AG08395 (cell line): ENCODE measurements at regions not wholly inside any gene's neighbourhood (a gene's known extent, or its start where the extent isn't known, plus 50 kb on each side); places are given as distances from the start of the nearest gene placed in this dataset.
"Not testable (repeated sequence)": the region's sequence is repeated elsewhere in the genome, so short reads cannot be mapped to it uniquely, and the experiment has no call there.

Experiments
- DNase-seq: peaks from one replicate; pipeline ENCODE4 v3.0.0; 2012; ENCODE audit warnings: mixed read lengths, low spot score

DNA sequence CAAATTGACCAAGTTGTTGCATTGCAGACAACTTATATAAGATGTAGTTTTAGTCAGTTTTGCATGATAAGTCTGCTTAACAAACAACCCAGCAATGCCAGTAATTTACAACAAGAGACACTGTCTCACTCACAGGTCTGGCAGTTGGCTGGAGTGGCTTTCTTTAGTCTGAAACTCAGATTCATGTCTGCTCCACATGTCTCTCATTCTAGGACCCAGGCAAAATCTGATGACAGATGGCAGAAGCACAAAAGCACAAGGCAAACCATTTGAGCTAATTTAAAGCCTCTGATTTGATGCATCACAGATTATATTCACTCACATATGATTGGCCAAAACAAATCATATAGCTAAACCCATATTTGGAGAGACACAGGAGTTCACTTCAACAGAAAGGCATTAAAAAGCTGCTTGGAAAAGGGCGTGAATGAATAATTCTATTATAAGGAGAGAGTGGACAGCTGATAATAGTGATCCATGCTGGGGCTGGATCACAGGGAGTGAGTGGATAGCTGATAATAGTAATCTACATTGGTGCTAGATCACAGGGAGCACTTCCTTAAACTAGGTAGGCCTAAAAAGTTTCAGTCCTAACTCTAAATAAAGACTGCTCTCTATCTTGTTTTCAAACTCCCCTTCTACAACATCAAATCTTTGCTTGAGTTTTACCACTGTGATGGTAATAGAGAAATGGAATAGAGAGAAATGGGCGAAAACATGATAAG lies 593.2 kb upstream of the ZNF804A start:
- no peak for DNase-seq

DNA sequence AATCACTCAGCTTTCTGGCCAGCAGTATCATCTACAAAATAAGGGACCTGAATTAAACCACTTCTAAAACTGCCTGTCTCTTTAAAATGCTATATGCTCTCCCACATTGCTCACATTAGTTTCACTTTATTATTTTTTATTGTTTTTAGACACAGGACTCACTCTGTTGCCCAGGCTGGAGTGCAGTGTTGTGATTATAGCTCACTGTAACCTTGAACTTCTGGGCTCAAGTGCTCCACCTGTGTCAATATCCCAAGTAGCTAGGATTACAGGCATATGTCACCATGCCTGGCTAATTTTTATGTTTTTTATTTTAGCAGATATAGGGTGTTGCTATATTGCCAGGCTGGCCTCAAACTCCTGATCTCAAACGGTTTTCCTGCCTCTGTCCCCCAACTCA lies 591.3 kb upstream of the ZNF804A start:
- no peak for DNase-seq

DNA sequence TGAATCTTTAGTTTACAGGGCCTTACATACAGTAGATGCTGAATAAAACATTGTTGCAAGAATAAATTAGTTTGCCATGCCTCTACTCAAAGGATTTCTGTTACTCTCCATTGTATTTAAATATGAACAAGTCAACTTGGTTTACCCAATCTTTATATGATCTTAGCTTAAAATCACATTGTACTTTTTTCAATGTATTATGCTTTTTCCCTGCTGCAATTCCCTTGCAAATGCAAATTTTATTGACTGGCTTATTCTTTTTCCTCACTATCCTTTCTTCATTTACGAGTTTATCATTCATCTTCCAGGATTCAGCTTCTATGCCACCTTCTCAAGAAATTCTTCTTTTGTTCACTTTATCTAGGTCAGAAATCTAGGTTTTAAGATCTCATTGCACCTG lies 571.4 kb upstream of the ZNF804A start:
- no peak for DNase-seq

DNA sequence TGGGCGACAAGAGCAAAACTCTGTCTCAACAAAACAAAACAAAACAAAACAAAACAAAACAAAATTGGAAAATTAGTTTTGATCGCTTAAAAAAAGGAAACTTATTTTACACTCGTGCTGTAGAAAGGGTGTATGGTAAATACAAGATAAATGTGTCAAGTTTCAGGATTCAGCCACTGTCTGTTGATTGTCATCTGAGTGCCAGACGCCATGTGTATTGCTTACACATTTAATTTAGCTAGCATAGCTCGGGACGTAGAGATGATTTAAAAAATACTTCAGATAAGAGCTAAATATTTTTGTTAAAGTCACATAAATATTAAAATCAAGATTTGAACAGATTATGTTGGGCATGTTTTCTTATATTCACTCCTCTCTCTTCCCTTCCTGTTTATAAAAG lies 568.1 kb upstream of the ZNF804A start:
- no peak for DNase-seq

DNA sequence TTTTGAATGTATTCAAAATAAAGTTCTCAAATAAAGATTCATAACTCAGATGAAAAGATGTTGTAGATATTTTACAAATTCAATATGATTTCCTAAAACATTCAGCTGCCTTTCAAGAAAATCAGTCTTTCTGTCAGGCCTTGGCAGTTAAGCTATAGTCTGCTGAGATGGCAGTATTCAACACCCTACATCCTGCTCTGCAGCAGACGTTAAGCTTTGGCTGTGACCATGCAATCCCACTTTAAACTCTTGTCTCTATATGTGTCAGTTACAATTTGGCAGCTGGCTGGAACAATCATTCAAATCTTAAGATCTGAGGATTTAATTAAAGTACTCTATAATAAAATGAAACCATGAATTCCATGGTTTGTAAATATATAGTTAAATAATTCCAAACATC lies 567.3 kb upstream of the ZNF804A start:
- no peak for DNase-seq

DNA sequence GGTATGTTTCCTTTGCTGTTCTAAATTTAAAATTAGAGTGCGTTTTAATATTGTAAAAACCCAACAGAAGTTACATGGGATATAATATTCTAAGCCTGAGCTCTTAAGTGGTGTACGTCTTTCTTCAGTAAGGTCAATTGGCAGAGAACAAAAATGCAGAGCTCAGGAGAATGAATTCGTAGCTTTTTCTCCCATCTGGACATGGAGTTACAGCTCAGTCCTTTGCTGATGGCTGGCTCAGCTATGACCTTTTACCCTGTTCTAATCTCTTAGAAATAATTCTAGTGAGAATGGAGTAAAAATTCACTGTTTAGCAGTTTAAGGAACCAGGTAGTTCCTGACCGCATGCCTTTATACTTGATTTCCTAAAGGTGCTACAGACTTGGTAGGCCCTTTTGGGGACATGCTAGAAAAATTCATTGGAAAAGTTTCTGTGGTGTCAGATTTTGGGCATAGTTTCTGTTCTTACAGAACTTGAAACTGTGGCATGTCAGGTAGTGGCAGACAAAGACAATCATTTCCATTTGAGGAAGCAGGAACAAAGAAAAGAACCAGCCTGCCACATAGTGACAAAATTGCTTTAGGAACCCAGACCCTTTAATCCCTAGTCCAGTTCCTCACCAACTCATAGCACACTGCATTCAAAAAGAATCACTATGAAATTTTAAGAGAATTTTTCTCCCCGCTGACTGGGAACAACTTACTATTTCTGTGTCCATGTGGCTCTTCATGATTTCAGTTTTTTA lies 566.8 kb upstream of the ZNF804A start:
- no peak for DNase-seq

DNA sequence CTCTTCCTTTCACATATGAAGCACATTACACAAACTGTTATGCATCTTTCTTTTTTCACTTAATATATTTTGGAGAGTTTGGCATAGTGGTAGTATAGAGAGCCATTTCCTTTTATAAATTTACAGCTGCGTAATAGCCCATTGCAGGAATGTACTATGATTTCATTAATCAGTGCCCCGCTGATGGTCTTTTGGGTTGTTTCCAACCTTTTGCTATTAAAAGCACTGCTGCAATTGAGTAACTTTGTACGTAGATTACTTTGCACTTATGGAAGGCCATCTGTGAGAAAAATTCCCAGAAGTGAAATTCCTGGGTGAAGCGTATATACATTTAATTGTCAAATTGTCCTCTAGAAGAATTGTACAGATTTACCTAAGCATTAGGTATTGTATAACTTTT lies 565.3 kb upstream of the ZNF804A start:
- DNase-seq, result no peak

DNA sequence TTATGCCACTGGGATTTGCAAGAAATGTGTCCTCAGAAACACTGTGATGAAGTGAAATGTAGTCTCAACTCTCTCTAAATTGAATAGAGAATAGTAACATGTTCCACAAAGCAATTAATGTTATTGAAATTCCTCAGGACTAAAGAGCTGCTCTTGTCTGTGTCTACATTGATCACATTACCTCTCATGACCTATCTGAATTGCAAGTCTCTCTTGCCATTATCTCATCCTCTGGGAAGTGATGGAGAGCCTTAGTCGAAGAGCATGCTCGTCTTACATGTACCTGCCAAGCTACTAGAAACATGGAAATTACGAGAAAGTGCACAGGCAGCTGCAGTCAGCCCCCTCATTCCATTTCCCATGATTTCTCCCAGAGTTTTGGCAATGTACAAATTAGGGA lies 561.1 kb upstream of the ZNF804A start:
- no peak for DNase-seq

DNA sequence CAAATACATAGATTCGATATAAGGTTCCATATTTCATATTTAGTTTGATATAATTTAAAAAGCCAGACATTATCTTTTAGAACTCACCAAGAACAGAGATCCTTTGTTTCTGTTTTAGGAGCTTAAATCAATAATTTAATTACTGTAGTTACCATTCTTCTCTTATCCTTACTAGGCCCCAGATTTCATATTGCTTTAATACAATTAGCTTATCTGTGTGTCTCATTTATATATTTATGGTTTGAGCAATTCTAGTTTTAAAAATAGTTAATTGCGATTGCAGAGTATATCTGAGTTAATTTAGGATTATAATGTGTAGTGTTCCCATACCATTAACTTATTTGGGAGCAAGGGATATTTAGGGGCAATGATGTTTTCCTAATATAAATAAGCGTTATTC lies 558.8 kb upstream of the ZNF804A start:
- DNase-seq, result no peak

DNA sequence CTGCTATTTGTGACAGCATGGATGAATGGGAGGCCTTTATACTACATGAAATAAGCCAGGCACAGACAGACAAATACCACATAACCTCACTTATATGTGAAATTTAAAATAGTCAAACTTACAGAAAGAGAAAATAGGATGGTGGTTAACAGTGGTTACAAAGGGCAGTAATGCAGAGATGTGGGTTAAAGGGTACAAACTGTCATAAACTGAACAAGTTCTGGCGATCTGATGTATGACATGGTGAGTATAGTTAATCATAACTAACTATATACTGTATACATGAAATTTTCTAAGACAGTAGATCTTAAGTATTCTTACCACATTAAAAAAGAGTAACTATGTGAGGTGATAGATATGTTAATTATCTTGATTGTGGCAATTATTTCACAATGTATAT lies 558.1 kb upstream of the ZNF804A start:
- no peak for DNase-seq

DNA sequence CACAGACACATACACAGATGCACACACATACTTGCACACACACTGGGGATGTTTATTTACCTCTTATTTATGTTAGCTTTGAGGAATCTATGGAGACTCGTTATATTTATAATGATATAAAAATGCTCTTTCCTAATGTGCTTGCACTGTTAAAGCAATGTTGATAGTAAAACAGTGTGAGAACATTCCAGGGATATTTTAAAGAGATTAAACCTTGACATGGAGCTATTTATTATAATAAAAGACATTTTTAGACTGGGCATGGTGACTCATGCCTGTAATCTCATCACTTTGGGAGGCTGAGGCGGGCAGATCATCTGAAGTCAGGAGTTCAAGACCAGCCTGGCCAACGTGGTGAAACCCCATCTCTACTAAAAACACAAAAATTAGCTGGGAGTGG lies 557.3 kb upstream of the ZNF804A start:
- DNase-seq, result no peak

DNA sequence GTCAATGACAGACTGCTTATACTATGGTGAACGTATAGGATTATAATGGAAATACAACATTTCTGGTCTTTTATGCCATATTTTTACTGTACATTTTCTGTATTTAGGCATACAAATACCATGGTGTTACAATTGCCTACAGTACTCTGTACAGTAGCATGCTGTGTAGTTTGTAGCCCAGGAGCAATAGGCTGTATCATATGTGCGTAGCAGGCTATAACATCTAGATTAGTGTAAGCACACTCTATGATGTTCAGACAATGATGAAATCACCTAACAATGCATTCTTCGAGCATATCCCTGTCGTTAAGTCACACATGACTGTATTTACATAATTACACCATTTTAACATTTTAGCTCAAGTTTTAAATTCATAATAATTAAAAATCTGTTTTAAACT lies 556.6 kb upstream of the ZNF804A start:
- no peak for DNase-seq

DNA sequence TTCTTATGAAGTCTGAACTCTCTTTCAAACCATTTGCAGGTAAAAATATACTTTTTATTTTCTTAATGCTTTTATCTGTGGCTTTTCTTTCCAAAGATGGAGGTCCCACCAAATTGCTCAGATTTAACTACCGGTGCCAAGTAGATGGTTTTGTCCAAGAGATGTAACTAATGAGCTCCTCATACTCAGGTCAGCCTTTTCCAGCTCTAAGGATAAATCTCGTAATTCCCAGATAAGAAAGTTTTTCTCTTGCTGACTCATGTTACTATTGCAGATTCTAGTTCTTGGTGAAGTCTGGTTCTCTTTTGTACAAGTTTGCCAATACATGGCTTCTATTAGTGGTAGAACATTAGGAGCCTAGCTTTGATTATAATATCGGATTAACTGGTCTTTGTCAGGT lies 550.8 kb upstream of the ZNF804A start:
- no peak for DNase-seq

DNA sequence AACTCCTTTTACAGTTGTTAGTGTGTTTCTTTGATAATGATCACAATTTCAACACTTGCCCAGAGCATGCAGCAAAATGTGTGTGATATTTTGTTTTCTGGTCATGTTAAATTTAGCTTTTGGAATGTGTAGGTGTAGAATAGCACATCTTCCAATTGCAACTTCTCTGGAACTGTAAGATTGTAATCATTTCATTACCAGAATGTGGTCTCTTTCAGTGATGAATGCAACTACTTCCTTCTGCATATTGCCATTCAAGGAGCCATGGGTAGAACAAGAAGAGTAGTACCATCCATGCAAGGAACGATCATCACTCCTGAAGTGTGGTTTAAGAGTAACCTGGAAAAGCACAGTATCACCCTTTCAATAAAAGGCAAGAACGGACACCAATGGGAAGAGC lies 548.8 kb upstream of the ZNF804A start:
- no peak for DNase-seq

DNA sequence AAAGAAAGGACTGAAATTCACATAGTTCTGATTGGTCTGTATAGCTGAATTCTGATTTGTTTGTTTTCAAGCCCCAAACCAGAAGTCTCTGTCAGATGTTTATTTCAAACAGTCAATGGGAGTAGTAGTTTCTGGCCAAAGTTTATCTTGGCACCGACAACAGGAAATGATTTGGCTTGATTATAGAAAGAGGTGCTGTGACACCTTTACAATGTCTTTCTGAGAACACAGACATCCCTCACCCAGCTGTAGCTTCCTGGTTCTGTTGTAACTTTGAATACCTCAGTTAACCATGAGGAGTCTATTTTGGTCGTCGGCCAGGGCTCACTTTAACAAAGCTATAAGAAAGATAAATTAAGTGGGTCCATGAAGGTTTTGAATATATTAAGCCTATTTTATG lies 545.0 kb upstream of the ZNF804A start:
- DNase-seq, result no peak

DNA sequence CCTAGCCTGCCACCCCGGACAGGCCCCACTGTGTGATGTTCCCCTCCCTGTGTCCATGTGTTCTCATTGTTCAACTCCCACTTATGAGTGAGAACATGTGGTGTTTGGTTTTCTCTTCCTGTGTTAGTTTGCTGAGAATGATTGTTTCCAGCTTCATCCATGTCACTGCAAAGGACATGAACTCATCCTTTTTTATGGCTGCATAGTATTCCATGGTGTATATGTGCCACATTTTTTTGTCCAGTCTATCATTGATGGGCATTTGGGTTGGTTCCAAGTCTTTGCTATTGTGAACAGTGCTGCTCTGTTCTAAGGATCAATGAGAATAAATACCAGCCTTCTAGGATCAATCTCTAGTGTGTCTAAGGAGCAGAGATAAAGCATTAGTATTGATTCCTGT lies 543.9 kb upstream of the ZNF804A start:
- not testable (repeated sequence) for DNase-seq

DNA sequence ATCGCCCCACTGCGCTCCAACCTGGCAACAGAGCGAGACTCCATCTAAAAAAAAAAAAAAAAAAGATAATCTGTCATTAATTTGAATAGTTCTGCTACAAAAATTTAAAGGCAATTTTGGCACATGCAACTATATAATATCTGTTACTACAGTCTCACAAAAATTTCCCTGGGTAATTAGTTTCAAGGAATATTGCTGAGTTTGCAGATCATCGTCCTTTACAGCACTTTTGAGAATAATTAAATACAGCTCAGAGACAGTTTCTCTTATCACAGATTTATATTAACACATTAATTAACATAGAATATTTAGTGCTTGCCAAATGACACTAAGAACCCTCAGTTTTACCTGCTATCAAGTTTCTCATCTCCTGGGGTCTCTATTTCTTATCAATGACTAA lies 540.4 kb upstream of the ZNF804A start:
- DNase-seq, result no peak

DNA sequence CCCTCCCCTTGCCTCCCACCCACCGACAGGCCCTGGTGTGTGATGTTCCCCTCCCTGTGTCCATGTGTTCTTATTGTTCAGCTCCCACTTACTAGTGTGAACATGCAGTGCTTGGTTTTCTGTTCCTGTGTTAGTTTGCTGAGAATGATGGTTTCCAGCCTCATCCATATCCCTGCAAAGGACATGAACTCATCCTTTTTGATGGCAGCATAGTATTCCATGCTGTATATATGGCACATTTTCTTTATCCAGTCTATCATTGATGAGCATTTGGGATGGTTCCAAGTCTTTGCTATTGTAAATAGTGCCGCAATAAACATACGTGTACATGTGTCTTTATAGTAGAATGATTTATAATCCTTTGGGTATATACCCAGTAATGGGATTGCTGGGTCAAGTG lies 538.1 kb upstream of the ZNF804A start:
- DNase-seq, result not testable (repeated sequence)

DNA sequence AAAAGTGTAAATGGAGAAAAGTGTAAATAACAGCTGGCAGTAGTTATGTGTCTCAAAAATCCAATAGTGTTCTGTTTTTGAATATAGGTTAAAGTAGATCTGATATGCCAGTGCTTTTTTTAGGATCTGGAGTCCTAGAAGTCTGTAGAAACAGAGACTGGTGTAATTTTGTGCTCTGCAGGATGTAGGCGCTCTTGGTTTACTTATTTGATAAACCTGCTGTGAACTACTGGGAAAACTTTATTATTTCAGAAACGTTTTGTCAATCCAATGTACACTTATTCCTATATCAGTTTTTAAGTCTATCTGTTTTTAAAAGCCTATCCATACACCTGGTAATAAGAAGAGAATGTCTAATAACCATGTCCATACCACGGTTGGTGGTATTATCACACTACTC lies 530.8 kb upstream of the ZNF804A start:
- no peak for DNase-seq

DNA sequence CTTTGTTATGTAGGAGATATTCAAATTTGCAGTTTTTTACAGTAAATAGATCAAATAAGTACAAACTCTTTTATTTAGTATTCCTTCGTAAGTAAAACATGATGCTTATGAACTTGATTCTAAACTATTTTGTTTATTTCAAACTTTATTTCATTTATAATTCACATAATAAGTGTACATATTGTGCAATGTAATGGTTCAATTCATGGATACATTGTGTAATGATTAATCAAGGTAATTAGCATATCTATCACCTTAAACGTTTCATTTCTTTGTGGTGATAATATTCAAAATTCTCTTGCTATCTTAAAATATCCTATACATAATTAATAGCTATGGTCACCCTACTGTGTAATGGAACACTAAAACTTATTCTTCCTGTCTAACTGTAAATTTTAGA lies 525.9 kb upstream of the ZNF804A start:
- no peak for DNase-seq

DNA sequence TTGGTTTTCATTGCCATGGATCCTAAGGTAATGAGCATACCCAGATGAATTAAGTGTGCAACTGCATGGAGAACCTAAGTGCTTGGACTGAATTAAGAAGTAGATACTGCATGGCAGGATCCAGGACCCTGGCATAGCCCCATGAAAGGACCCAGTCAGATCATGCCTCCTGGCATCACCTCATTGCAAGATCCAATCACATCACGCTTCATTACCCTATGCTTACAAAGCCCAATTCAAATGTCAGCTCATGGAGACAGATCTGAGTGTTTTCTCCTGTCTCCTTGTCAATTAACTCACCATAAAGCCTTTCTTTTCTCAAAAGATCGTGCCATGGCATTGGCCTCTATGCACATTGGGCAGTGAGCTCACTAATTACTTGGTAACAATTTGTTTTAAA lies 519.8 kb upstream of the ZNF804A start:
- DNase-seq, result no peak

DNA sequence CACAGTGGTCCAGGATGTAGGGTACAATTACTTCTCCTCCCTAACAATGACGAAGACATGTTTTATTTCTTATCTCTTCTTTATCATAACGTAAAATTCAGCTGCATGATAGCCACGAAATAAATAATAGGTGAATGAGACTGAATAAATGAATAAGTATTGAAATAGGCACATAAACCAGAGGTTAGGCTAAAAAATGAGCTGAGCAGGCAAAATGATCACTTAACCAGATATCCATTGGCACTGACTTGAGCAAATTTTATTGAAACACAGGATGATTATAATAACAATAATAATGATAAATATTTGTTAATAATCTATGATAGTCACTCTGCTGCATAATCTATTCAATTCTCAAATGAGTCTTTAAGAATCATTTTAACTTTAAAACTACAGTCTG lies 506.9 kb upstream of the ZNF804A start:
- DNase-seq, result no peak

DNA sequence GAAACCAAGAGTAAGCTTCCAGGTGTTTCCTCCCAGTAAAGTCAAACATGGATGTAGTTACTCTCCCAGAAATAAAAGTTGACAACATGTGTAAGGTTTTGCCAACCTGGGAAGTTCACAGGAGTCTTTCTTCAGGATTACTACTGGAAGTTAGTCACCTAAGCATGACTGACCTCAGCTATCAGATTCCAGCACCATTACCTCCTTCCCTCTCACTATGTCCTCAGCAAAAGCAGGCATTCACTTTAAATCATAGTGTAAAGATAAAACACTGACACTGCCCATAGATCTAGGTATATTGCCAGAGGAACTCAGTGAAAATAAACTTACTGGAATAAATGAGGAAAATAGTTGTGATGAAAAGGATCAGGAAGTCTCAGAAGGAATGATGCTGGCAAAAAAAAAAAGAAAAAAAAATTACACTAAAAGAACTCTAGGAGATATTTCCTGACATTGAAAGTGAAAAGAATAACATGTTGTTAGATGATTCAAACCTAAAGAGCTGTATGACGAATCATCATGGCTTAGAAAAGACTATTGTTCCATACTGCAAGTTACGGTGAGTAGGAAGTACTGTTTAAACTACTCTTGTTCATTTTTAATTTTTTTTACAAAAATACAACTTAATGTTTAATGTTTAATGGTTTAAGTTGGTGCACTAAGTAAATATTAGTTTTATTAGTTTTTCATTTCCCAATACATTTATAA lies 484.5 kb upstream of the ZNF804A start:
- no peak for DNase-seq
